ENCODE measurements at regions not wholly inside any gene's neighbourhood (a gene's known extent, or its start where the extent isn't known, plus 50 kb on each side); places are given as distances from the start of the nearest gene placed in this dataset.
"Not testable (repeated sequence)": the region's sequence is repeated elsewhere in the genome, so short reads cannot be mapped to it uniquely, and the experiment has no call there.

DNA sequence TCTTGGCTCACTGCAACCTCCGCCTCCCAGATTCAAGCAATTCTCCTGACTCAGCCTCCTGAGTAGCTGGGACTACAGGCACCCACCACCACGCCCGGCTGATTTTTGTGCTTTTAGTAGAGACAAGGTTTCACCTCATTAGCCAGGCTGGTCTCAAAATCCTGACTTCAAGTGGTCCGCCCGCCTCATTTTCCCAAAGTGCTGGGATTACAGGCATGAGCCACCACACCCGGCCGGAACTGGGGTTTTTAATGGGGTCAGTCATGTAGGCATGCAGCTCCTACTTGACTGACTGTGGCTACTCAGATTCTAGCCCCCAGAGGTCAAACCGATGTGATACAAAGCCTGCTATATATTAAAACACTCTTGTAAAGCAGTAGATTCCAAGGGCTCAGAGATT is 631.7 kb downstream of the MAT2B start:
- Histone ChIP-seq H3K36me3 (ENCODE audit: control insufficient read depth, insufficient read depth, low read length) (no peaks in the 10 kb centered on the region), H3K9me3 (ENCODE audit: control insufficient read depth, low read length) (peaks cover 2% of the 10 kb centered on the region), H3K4me1 (ENCODE audit: control insufficient read depth, insufficient read depth, low read length) (no peaks in the 10 kb centered on the region), H3K4me3 (ENCODE audit: insufficient read depth, low read depth, low read length) (no peak overlapping the region), H3K27ac (ENCODE audit: insufficient read depth, low read depth, low read length, poor library complexity, severe bottlenecking) (no peak overlapping the region), H3K27me3 (ENCODE audit: control insufficient read depth, insufficient read depth, low read length, poor library complexity, severe bottlenecking) (no peaks in the 10 kb centered on the region)
- WGBS, 2 experiments, result 86 to 94% methylated on average over 8 of the region's 8 CpGs

DNA sequence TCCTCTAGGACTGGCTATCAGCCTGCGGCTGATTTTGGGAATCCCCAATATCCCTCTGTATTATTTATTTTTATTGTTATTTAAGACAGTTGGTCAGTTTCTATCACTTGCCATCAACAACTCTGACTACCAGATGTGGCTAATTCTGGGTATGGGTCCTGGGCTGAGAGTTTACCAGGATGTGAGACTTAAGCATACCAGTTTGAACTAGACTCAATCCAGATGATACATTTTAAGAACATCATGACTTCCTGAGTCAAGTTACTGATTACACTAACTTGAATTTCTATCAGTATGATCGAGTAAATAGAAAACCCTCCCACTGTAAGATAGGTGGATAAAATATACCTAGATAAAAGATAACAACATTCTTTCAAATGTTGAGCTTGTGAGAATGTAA is 634.0 kb downstream of the MAT2B start:
- H3K4me3 ChIP-seq (ENCODE audit: insufficient read depth, low read depth, low read length), result no peak overlapping the region
- no peaks in the 10 kb centered on the region for H3K9me3 ChIP-seq (ENCODE audit: control insufficient read depth, low read length)
- H3K4me1 ChIP-seq (ENCODE audit: control insufficient read depth, insufficient read depth, low read length), result no peaks in the 10 kb centered on the region
- 80% methylated on average over 1 of the region's 2 CpGs; no CpG with 5 or more reads in 1 of the 2 experiments for WGBS, 2 experiments
- H3K27ac ChIP-seq (ENCODE audit: insufficient read depth, low read depth, low read length, poor library complexity, severe bottlenecking), result no peak overlapping the region
- H3K36me3 ChIP-seq (ENCODE audit: control insufficient read depth, insufficient read depth, low read length), result no peaks in the 10 kb centered on the region
- H3K27me3 ChIP-seq (ENCODE audit: control insufficient read depth, insufficient read depth, low read length, poor library complexity, severe bottlenecking), result no peaks in the 10 kb centered on the region

DNA sequence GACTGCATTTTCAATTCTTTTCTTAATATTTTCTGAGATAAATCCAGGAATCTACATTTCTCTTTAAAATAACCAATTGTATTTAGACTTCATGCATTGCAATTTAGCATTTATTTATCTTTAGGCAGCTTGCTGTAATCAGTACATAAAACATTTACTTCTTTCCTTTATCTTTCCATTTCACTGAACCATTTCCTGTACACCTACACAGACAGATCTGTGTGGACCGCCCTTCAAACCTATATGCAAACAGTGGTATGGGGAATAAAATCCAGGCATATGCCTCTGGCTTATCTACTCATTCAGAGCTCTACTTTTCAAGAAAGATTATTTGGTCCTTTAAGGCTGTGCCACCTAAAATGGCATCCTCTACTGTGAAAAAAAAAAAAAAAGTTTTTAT is 640.0 kb downstream of the MAT2B start:
- Histone ChIP-seq H3K27me3 (ENCODE audit: control insufficient read depth, insufficient read depth, low read length, poor library complexity, severe bottlenecking) (no peaks in the 10 kb centered on the region), H3K9me3 (ENCODE audit: control insufficient read depth, low read length) (no peaks in the 10 kb centered on the region), H3K4me1 (ENCODE audit: control insufficient read depth, insufficient read depth, low read length) (no peaks in the 10 kb centered on the region), H3K27ac (ENCODE audit: insufficient read depth, low read depth, low read length, poor library complexity, severe bottlenecking) (no peak overlapping the region), H3K4me3 (ENCODE audit: insufficient read depth, low read depth, low read length) (no peak overlapping the region), H3K36me3 (ENCODE audit: control insufficient read depth, insufficient read depth, low read length) (no peaks in the 10 kb centered on the region)
- WGBS, 2 experiments, result 89 to 100% methylated on average over 1 of the region's 1 CpG

DNA sequence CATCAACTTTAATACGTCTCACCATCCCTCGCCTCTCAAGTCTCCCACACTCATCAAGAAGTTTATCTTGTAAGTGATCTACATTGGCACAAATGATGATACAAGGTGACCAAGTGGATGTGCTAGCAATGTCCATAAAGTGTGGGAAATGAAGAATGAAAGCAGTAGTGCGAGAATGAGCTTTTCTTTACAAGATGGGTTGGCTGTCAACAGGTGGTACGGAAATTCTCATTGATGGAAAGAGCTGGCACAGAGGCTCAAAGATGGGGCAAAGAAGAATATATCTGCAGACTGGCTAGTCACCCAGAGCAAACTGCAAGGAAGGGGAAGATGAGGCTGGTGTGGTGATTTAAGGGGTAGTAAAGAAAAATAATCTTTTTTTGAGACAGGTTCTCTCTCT is 640.8 kb downstream of the MAT2B start:
- WGBS, 2 experiments, result 89 to 92% methylated on average over 2 to 4 of the region's 4 CpGs
- no peaks in the 10 kb centered on the region for H3K27me3 ChIP-seq (ENCODE audit: control insufficient read depth, insufficient read depth, low read length, poor library complexity, severe bottlenecking)
- no peak overlapping the region for H3K27ac ChIP-seq (ENCODE audit: insufficient read depth, low read depth, low read length, poor library complexity, severe bottlenecking)
- H3K4me3 ChIP-seq (ENCODE audit: insufficient read depth, low read depth, low read length), result no peak overlapping the region
- H3K4me1 ChIP-seq (ENCODE audit: control insufficient read depth, insufficient read depth, low read length), result no peaks in the 10 kb centered on the region
- no peaks in the 10 kb centered on the region for H3K36me3 ChIP-seq (ENCODE audit: control insufficient read depth, insufficient read depth, low read length)
- no peaks in the 10 kb centered on the region for H3K9me3 ChIP-seq (ENCODE audit: control insufficient read depth, low read length)

DNA sequence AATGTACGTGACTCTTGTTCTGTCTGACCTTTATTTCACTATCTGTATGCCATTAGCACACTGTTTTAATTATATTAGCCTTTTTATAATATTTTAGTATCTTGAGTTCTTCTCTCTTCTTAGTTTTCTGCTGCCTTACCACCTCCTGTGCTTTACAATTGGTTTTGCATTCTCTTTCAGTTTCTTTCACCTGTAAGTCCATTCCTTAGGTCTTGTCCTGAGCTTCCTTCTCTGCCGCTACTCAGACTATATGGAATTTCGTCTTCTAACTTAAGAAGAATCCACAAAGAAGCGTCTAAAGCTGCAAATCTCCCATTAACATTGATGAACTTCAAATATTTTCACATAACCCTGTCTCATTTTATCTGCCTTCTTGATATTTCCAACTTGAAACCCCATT is 642.9 kb downstream of the MAT2B start:
- Histone ChIP-seq H3K4me1 (ENCODE audit: control insufficient read depth, insufficient read depth, low read length) (no peaks in the 10 kb centered on the region), H3K27ac (ENCODE audit: insufficient read depth, low read depth, low read length, poor library complexity, severe bottlenecking) (no peak overlapping the region), H3K36me3 (ENCODE audit: control insufficient read depth, insufficient read depth, low read length) (no peaks in the 10 kb centered on the region), H3K4me3 (ENCODE audit: insufficient read depth, low read depth, low read length) (no peak overlapping the region), H3K9me3 (ENCODE audit: control insufficient read depth, low read length) (no peaks in the 10 kb centered on the region), H3K27me3 (ENCODE audit: control insufficient read depth, insufficient read depth, low read length, poor library complexity, severe bottlenecking) (no peaks in the 10 kb centered on the region)
- 52 to 64% methylated on average over 4 of the region's 4 CpGs for WGBS, 2 experiments

DNA sequence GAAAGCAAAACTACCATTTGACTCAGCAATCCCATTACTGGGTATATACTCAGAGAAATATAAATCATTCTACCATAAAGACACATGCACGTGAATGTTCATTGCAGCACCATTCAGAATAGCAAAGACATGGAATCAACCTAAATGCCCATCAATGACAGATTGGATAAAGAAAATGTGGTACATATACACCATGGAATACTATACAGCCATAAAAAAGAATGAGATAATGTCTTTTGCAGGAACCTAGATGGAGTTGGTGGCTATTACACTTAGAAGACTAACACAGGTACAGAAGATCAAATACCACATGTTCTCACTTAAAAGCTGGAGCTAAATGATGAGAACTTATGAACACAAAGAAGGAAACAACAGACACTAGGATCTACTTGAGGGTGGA is 647.1 kb downstream of the MAT2B start:
- 63 to 100% methylated on average over 1 of the region's 1 CpG for WGBS, 2 experiments
- not testable (repeated sequence) for H3K27ac ChIP-seq (ENCODE audit: insufficient read depth, low read depth, low read length, poor library complexity, severe bottlenecking); H3K27me3 ChIP-seq (ENCODE audit: control insufficient read depth, insufficient read depth, low read length, poor library complexity, severe bottlenecking); H3K4me1 ChIP-seq (ENCODE audit: control insufficient read depth, insufficient read depth, low read length); H3K9me3 ChIP-seq (ENCODE audit: control insufficient read depth, low read length); H3K36me3 ChIP-seq (ENCODE audit: control insufficient read depth, insufficient read depth, low read length); H3K4me3 ChIP-seq (ENCODE audit: insufficient read depth, low read depth, low read length)

DNA sequence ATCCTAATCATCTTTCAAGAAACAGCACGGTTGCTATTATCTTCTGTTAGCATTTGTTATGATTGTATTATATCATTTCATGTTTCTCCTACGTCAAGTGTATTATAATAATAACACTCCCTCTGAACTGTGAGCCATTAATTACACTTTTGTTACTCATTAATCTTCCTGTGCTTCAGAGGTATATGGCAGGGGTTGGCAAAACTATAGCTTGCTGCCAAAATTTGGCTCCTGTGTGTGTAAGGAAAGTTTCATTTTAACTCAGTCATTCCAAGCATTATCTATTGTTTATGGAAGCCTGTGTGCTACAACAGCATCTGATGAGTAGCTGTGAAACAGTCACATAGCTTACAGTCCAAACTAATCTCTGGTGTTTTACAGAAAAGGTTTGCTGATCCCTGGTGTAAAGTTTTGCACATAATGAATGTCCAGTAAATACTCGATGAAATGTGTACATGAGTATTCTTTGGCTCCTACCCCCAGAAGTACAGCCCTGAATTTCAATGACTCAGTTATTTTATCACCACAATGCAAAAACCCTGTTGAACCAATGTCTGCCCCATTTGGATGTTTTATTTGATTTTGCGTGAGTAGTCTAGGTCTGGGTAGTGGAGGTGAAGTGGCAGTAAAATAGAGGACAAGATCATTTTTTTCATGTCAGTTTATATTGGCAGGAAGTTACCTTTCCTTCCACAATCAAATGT is 648.2 kb downstream of the MAT2B start:
- Histone ChIP-seq H3K4me1 (ENCODE audit: control insufficient read depth, insufficient read depth, low read length) (no peaks in the 10 kb centered on the region), H3K4me3 (ENCODE audit: insufficient read depth, low read depth, low read length) (no peak overlapping the region), H3K27me3 (ENCODE audit: control insufficient read depth, insufficient read depth, low read length, poor library complexity, severe bottlenecking) (no peaks in the 10 kb centered on the region), H3K36me3 (ENCODE audit: control insufficient read depth, insufficient read depth, low read length) (no peaks in the 10 kb centered on the region), H3K27ac (ENCODE audit: insufficient read depth, low read depth, low read length, poor library complexity, severe bottlenecking) (no peak overlapping the region), H3K9me3 (ENCODE audit: control insufficient read depth, low read length) (peaks cover 2% of the 10 kb centered on the region)
- WGBS, 2 experiments, result 94 to 100% methylated on average over 2 of the region's 4 CpGs

DNA sequence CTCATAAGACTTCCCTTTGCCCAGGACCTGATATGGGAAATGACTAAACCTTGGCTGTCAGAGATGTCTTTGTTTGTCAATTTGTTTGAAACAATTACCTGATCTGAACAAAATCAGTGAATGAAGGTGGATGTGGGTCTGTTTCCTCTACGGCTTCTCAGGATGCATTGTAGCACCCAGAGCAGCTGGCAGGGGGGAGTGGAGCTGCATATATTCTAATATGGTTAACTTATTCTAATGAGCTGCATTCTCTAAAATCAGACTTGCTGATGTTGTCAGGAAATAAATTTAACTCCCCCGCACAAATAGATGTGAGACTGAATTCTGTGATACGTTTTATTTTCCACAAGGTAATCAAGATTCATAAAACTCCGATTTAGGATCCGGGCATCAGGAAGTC is 665.4 kb downstream of the MAT2B start:
- no peak overlapping the region for H3K27ac ChIP-seq (ENCODE audit: insufficient read depth, low read depth, low read length, poor library complexity, severe bottlenecking)
- H3K4me1 ChIP-seq (ENCODE audit: control insufficient read depth, insufficient read depth, low read length), result no peaks in the 10 kb centered on the region
- WGBS, 2 experiments, result 91 to 92% methylated on average over 5 of the region's 5 CpGs
- no peaks in the 10 kb centered on the region for H3K36me3 ChIP-seq (ENCODE audit: control insufficient read depth, insufficient read depth, low read length)
- no peaks in the 10 kb centered on the region for H3K27me3 ChIP-seq (ENCODE audit: control insufficient read depth, insufficient read depth, low read length, poor library complexity, severe bottlenecking)
- H3K9me3 ChIP-seq (ENCODE audit: control insufficient read depth, low read length), result no peaks in the 10 kb centered on the region
- H3K4me3 ChIP-seq (ENCODE audit: insufficient read depth, low read depth, low read length), result no peak overlapping the region

DNA sequence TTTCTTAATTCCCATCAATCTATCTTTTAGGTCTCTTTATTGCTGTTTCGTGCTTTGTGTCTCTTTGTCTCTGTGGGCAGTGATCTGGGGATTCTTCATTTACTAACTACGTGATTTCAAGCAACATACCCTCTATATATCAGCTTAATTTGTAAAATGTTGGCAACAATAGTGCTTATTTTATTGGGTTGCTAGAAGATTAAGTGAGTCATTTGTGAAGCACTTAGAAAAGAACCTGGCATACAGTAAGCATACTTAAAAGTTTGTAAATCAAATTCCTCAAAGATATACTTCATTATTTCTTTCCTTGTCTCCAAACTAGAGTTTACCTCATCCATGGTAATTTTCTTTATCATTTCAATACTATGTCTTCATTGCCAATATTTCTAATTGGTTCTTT is 669.7 kb downstream of the MAT2B start:
- no peak overlapping the region for H3K27ac ChIP-seq (ENCODE audit: insufficient read depth, low read depth, low read length, poor library complexity, severe bottlenecking)
- H3K27me3 ChIP-seq (ENCODE audit: control insufficient read depth, insufficient read depth, low read length, poor library complexity, severe bottlenecking), result no peaks in the 10 kb centered on the region
- no peaks in the 10 kb centered on the region for H3K4me1 ChIP-seq (ENCODE audit: control insufficient read depth, insufficient read depth, low read length)
- 100% methylated on average over 1 of the region's 2 CpGs for WGBS, 2 experiments
- H3K9me3 ChIP-seq (ENCODE audit: control insufficient read depth, low read length), result no peaks in the 10 kb centered on the region
- H3K4me3 ChIP-seq (ENCODE audit: insufficient read depth, low read depth, low read length), result no peak overlapping the region
- H3K36me3 ChIP-seq (ENCODE audit: control insufficient read depth, insufficient read depth, low read length), result no peaks in the 10 kb centered on the region

DNA sequence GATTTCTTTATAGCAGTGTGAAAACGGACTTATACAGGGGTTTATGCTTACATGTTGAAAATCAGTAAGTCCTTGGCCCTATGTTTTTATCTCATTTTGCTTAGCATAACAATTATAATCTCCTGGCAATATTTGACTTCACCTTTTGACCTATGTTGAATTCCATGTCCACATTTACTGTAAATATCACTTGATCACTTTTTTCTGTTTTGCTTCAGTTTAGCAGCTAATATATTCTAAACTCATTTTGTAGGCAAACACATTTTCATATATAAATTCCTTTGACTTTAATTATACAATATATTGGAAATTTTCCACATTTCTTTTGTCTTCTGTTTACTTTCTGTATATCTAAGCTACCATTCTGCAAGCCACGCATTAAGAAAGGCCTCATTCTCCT is 674.0 kb downstream of the MAT2B start:
- H3K4me3 ChIP-seq (ENCODE audit: insufficient read depth, low read depth, low read length), result no peak overlapping the region
- H3K36me3 ChIP-seq (ENCODE audit: control insufficient read depth, insufficient read depth, low read length), result no peaks in the 10 kb centered on the region
- WGBS, 2 experiments, result 100% methylated on average over 2 of the region's 2 CpGs
- H3K27ac ChIP-seq (ENCODE audit: insufficient read depth, low read depth, low read length, poor library complexity, severe bottlenecking), result no peak overlapping the region
- no peaks in the 10 kb centered on the region for H3K27me3 ChIP-seq (ENCODE audit: control insufficient read depth, insufficient read depth, low read length, poor library complexity, severe bottlenecking)
- no peaks in the 10 kb centered on the region for H3K9me3 ChIP-seq (ENCODE audit: control insufficient read depth, low read length)
- peaks cover 7% of the 10 kb centered on the region for H3K4me1 ChIP-seq (ENCODE audit: control insufficient read depth, insufficient read depth, low read length)

DNA sequence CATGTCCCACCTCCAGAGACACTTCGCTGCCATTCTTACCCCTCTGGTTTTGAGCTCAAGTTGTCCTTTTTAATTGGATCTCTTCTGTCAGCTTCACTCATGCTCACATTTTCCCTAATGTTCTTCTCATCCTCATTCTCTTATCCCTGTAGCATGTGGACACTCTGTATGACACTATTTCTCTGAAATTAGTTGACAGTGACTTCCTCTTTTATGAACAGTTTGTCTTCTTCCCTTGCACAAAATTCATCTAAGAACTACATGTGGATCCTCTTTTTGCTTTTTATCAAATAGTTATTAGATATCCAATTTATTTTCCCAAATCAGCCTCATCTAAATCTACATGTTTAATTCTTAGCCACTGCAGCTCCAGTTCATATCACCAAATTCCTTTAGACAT is 676.2 kb downstream of the MAT2B start:
- 93 to 95% methylated on average over 1 of the region's 1 CpG for WGBS, 2 experiments

More for the DNA sequence above, 676.2 kb downstream of the MAT2B start:
- H3K36me3 ChIP-seq (ENCODE audit: control insufficient read depth, insufficient read depth, low read length), result no peaks in the 10 kb centered on the region
- no peaks in the 10 kb centered on the region for H3K27me3 ChIP-seq (ENCODE audit: control insufficient read depth, insufficient read depth, low read length, poor library complexity, severe bottlenecking)
- no peak overlapping the region for H3K27ac ChIP-seq (ENCODE audit: insufficient read depth, low read depth, low read length, poor library complexity, severe bottlenecking)
- H3K4me1 ChIP-seq (ENCODE audit: control insufficient read depth, insufficient read depth, low read length), result peaks cover 7% of the 10 kb centered on the region
- no peak overlapping the region for H3K4me3 ChIP-seq (ENCODE audit: insufficient read depth, low read depth, low read length)
- no peaks in the 10 kb centered on the region for H3K9me3 ChIP-seq (ENCODE audit: control insufficient read depth, low read length)

All from ectodermal cell (in vitro differentiated cells).